Spleen (tissue), 11 donors: ENCODE measurements at regions not wholly inside any gene's neighbourhood (a gene's known extent, or its start where the extent isn't known, plus 50 kb on each side); places are given as distances from the start of the nearest gene placed in this dataset.

ENCODE experiments used
- DNase-seq: peaks from one replicate; pipeline ENCODE4 v3.0.0-alpha.2; 2020
- H3K27ac ChIP-seq, 8 donors: fragments of 200-600 bp; sonication (generic) in 7 of 8; 1 replicate in 4 of 8; 2 replicates in 4 of 8; pipeline versions ENCODE4 v1.5.0 to v1.8.0; 2016 to 2021; ENCODE audit warnings: inconsistent platforms in 4 of 8, mild to moderate bottlenecking in 4 of 8, moderate library complexity in 1 of 8
- H3K27me3 ChIP-seq, 7 donors: fragments of 200-600 bp; sonication (generic) in 6 of 7; replicated peaks in 1 of 7; 1 replicate in 4 of 7; 2 replicates in 3 of 7; pipeline versions ENCODE4 v1.5.0 to v1.8.0; 2016 to 2021; ENCODE audit warnings: inconsistent platforms in 3 of 7, mild to moderate bottlenecking in 1 of 7
- H3K36me3 ChIP-seq, 6 donors: fragments of 200-600 bp; sonication (generic) in 5 of 6; 1 replicate in 4 of 6; 2 replicates in 2 of 6; pipeline versions ENCODE4 v1.5.0 to v1.8.0; 2016 to 2021; ENCODE audit warnings: inconsistent platforms in 2 of 6
- H3K4me1 ChIP-seq, 6 donors: fragments of 200-600 bp; sonication (generic) in 5 of 6; 1 replicate in 3 of 6; 2 replicates in 3 of 6; pipeline versions ENCODE4 v1.5.0 to v1.8.0; 2016 to 2021; ENCODE audit warnings: inconsistent platforms in 3 of 6
- H3K4me3 ChIP-seq, 8 donors: fragments of 200-600 bp; sonication (generic) in 7 of 8; 1 replicate in 4 of 8; 2 replicates in 4 of 8; pipeline versions ENCODE4 v1.5.0 to v1.8.0; 2016 to 2021; ENCODE audit warnings: inconsistent platforms in 4 of 8, mild to moderate bottlenecking in 4 of 8, moderate library complexity in 2 of 8
- H3K9me3 ChIP-seq, 8 donors: fragments of 200-600 bp; sonication (generic) in 7 of 8; 1 replicate in 4 of 8; 2 replicates in 4 of 8; pipeline versions ENCODE4 v1.5.0 to v1.8.0; 2016 to 2021; ENCODE audit warnings: inconsistent platforms in 4 of 8
- POLR2A ChIP-seq, 3 donors: fragments of 450-650 bp; IDR thresholded peaks; one replicate each; pipeline ENCODE4 v1.5.1; 2017; ENCODE audit warnings: antibody characterized with exemption in 3 of 3, mild to moderate bottlenecking in 1 of 3
- POLR2AphosphoS5 ChIP-seq, 3 donors: sonication (generic); formaldehyde crosslinking; IDR thresholded peaks; one replicate each; pipeline ENCODE4 v1.5.1; 2017; ENCODE audit warnings: antibody characterized with exemption in 3 of 3
- WGBS, 5 donors: extraction: QIAGEN DNeasy Blood & Tissue Kit in 3 of 5; methylation state at CpG; one replicate each; pipeline versions ENCODE4 v1.1.5 to v1.1.7; 2013 to 2018; 5-methylcytosine and 5-hydroxymethylcytosine counted together
- intact Hi-C: fragments of 100-400 bp; cut with DNase I; formaldehyde crosslinking; loops from one replicate; pipeline ENCODE4 v1.15.0; 2023; ENCODE audit warnings: low total_unique reads
- TF ChIP-seq, protein P1 (sequence below), 11 experiments: fragments of 200-600 bp in 7 of 11; fragments of 450-650 bp in 4 of 11; sonication (generic) in 4 of 11; IDR thresholded peaks in 8 of 11; conservative IDR thresholded peaks in 3 of 11; 1 replicate in 7 of 11; 2 replicates in 4 of 11; pipeline versions ENCODE4 v1.4.0 to v1.8.0; 2016 to 2021; ENCODE audit warnings: antibody characterized with exemption in 11 of 11, inconsistent platforms in 4 of 11, mild to moderate bottlenecking in 1 of 11
- donor health status: healthy with polysubstance abuse.
- donor health status: DM: no; HTN: no; CAD: no; lungs with moderate emphysema.
- donor health status: DM: no; HTN: no; CAD: no.
- donor health status: Bipolar disorder and iron deficiency.
- donor health status: healthy.
- donor health status: DM: no; HTN: no; CAD: no.
- donor health status: DM: yes; HTN: yes; CAD: no.

DNA sequence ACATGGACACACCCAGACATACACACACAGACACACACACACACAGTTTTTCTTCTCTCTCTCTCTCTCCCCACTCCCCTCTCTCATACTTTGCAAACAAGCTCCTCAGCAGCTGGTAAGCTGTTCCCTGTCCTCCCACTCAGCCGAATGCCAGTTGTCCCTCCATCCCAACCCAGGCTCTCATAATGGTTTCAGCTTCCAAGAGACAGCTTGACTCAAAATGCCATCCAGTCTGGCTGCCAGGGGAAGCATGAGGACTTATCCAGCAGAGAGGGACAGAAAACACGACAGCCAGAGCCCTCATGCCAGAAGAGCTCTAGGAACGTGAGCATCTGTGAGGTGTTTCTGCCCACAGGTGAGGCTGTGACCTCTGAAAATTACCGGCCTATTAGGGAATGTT is 112.6 kb upstream of the SPDL1 start:
- TF ChIP-seq POLR2A (IDR thresholded peaks at IDR 0.05) (no peak), POLR2AphosphoS5 (IDR thresholded peaks at IDR 0.05) (no peak)
- TF ChIP-seq, protein P1, sequence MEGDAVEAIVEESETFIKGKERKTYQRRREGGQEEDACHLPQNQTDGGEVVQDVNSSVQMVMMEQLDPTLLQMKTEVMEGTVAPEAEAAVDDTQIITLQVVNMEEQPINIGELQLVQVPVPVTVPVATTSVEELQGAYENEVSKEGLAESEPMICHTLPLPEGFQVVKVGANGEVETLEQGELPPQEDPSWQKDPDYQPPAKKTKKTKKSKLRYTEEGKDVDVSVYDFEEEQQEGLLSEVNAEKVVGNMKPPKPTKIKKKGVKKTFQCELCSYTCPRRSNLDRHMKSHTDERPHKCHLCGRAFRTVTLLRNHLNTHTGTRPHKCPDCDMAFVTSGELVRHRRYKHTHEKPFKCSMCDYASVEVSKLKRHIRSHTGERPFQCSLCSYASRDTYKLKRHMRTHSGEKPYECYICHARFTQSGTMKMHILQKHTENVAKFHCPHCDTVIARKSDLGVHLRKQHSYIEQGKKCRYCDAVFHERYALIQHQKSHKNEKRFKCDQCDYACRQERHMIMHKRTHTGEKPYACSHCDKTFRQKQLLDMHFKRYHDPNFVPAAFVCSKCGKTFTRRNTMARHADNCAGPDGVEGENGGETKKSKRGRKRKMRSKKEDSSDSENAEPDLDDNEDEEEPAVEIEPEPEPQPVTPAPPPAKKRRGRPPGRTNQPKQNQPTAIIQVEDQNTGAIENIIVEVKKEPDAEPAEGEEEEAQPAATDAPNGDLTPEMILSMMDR (IDR thresholded peaks at IDR 0.05 in 8 of 11, conservative IDR thresholded peaks at IDR 0.05 in 3 of 11), result no peak
- DNase-seq, result no peak
- WGBS, 5 donors, result 76 to 84% (median 81%) methylated on average over 4 of the region's 4 CpGs
- Histone ChIP-seq H3K27me3 (no peaks in the 10 kb centered on the region), H3K9me3 (peaks cover 0 to 4% (median 0%) of the 10 kb centered on the region in 8 donors), H3K27ac (no peak overlapping the region), H3K4me1 (no peaks in the 10 kb centered on the region), H3K36me3 (no peaks in the 10 kb centered on the region), H3K4me3 (no peak overlapping the region)
- intact Hi-C loops, result no loop called here

DNA sequence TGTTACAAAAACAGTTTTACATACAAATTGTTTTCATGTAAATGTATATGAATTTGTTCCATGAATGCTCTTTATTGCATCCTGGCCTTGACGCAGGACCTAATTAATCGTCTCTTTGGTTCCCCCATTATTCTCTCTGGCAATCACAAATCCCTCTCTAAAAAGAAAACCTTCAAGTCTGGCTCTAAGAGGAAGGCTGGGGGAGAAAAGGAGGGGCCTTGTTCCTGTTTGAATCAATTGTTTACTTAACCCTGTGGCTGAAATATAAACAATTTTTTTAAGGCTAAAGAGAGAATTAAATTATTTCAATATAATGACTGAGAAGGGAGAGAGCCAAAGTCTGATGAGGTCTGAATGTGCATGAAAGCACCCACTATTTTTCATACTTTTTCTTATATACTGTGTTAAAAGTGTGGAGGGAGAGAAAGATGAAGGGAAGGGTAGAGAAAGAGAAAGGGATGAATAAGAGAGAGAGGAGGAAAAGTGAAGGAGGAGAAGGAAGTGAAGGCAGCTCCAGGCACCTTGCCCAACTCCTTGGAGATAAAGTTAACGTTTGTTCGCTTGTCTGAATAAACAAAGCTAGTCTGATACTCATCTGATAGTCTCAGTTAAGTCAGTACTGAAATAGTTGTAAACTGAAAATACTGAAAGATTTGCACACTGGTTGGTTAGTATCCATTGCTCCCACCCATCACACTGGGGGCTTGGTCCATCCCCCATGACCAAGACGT is 116.4 kb upstream of the SPDL1 start:
- H3K4me3 ChIP-seq, result no peak overlapping the region
- no peaks in the 10 kb centered on the region for H3K27me3 ChIP-seq
- no peaks in the 10 kb centered on the region for H3K36me3 ChIP-seq
- peaks cover 0 to 5% (median 0%) of the 10 kb centered on the region in 8 donors for H3K9me3 ChIP-seq
- WGBS, 5 donors, result 46 to 71% (median 66%) methylated on average over 5 of the region's 5 CpGs
- no peak overlapping the region for H3K27ac ChIP-seq
- intact Hi-C loops, result no loop called here
- H3K4me1 ChIP-seq, result no peaks in the 10 kb centered on the region
- DNase-seq, result no peak
- TF ChIP-seq, protein P1 (IDR thresholded peaks at IDR 0.05 in 8 of 11, conservative IDR thresholded peaks at IDR 0.05 in 3 of 11), result no peak
- TF ChIP-seq POLR2AphosphoS5 (IDR thresholded peaks at IDR 0.05) (no peak), POLR2A (IDR thresholded peaks at IDR 0.05) (no peak)

DNA sequence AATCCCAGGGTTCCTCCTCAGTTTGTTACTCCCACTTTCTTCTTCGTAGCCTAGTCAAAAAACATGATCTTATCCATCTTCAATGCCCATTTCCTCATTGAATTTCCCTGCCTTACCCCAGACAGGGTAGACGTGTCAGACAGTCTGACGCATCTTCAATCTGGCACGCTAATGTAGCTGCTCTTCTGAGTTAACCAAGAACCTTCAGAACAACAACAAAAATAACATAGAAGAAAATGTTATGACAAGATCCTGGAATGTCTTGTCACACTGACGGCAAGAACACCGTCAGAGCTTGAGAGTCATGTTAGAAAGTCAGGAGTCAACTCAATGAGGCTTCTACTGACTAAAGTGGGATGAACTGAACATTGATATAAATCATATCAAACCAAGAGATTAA is 122.7 kb upstream of the SPDL1 start:
- DNase-seq, result no peak
- peaks cover 0 to under 1% (median 0%) of the 10 kb centered on the region in 8 donors for H3K9me3 ChIP-seq
- 88 to 92% (median 91%) methylated on average over 6 of the region's 6 CpGs for WGBS, 5 donors
- intact Hi-C loops, result no loop called here
- H3K27ac ChIP-seq, result no peak overlapping the region
- no peaks in the 10 kb centered on the region for H3K27me3 ChIP-seq
- H3K4me1 ChIP-seq, result no peaks in the 10 kb centered on the region
- no peaks in the 10 kb centered on the region for H3K36me3 ChIP-seq
- H3K4me3 ChIP-seq, result no peak overlapping the region
- TF ChIP-seq, protein P1 (IDR thresholded peaks at IDR 0.05 in 8 of 11, conservative IDR thresholded peaks at IDR 0.05 in 3 of 11), result no peak
- TF ChIP-seq POLR2AphosphoS5 (IDR thresholded peaks at IDR 0.05) (no peak), POLR2A (IDR thresholded peaks at IDR 0.05) (no peak)

DNA sequence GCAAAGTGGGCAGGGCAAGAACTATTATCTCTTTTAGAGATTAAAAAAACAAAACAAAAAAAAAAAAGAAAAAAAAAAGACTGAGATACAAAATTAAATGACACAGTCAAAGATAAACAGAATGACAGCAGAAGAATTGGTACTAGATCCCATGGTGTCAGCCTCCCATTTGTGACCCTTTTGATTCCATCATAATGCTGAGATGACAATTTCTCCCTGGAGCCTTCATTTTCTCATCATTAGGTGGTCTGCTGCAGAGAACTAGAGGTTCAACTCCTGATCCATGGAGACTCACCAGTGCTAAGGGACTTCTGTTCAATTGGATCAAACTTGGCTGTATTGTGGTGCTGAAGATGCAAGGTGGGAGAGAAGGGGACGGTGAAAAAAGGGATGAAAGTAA is 123.5 kb upstream of the SPDL1 start:
- no peak overlapping the region for H3K4me3 ChIP-seq
- no peak for DNase-seq
- H3K27me3 ChIP-seq, result no peaks in the 10 kb centered on the region
- H3K27ac ChIP-seq, result no peak overlapping the region
- TF ChIP-seq, protein P1 (IDR thresholded peaks at IDR 0.05 in 8 of 11, conservative IDR thresholded peaks at IDR 0.05 in 3 of 11), result no peak
- no peak for TF ChIP-seq POLR2AphosphoS5 (IDR thresholded peaks at IDR 0.05)
- no peak for TF ChIP-seq POLR2A (IDR thresholded peaks at IDR 0.05)
- H3K9me3 ChIP-seq, result no peaks in the 10 kb centered on the region
- H3K36me3 ChIP-seq, result no peaks in the 10 kb centered on the region
- H3K4me1 ChIP-seq, result no peaks in the 10 kb centered on the region
- intact Hi-C loops, result no loop called here
- 76 to 85% (median 80%) methylated on average over 1 of the region's 1 CpG for WGBS, 5 donors
